ENCODE measurements at regions not wholly inside any gene's neighbourhood (a gene's known extent, or its start where the extent isn't known, plus 50 kb on each side); places are given as distances from the start of the nearest gene placed in this dataset.
"Not testable (repeated sequence)": the region's sequence is repeated elsewhere in the genome, so short reads cannot be mapped to it uniquely, and the experiment has no call there.

GRCh38 chr1:222023025-222023424 lies 281.1 kb upstream of the DUSP10 start:
- DNase-seq = no peak

- no peak for DNase-seq
Observed at GRCh38 chr1:222021129-222021528, 279.2 kb upstream of the DUSP10 start.

GRCh38 chr1:222020553-222020952 lies 278.7 kb upstream of the DUSP10 start:
- DNase-seq = no peak

GRCh38 chr1:222019029-222019428 lies 277.1 kb upstream of the DUSP10 start:
- no peak for DNase-seq

GRCh38 chr1:222018041-222018440 lies 276.2 kb upstream of the DUSP10 start:
- no peak for DNase-seq

GRCh38 chr1:222015686-222016085 lies 273.8 kb upstream of the DUSP10 start:
- DNase-seq = no peak

GRCh38 chr1:222014001-222014400 lies 272.1 kb upstream of the DUSP10 start:
- no peak for DNase-seq

- DNase-seq = no peak
Observed at GRCh38 chr1:222012816-222013215, 270.9 kb upstream of the DUSP10 start.

- DNase-seq = no peak
Observed at GRCh38 chr1:222010306-222010705, 268.4 kb upstream of the DUSP10 start.

- DNase-seq = peak; percentile 35
Observed at GRCh38 chr1:222009105-222009730, 267.3 kb upstream of the DUSP10 start.

GRCh38 chr1:222006715-222007114 lies 264.8 kb upstream of the DUSP10 start:
- no peak for DNase-seq

GRCh38 chr1:222004784-222005183 lies 262.9 kb upstream of the DUSP10 start:
- DNase-seq = no peak

GRCh38 chr1:222004034-222004433 lies 262.1 kb upstream of the DUSP10 start:
- no peak for DNase-seq

- no peak for DNase-seq
Observed at GRCh38 chr1:222002503-222002902, 260.6 kb upstream of the DUSP10 start.

- no peak for DNase-seq
Observed at GRCh38 chr1:222000131-222000530, 258.2 kb upstream of the DUSP10 start.

- DNase-seq = no peak
Observed at GRCh38 chr1:221998781-221999180, 256.9 kb upstream of the DUSP10 start.

GRCh38 chr1:221998186-221998612 lies 256.3 kb upstream of the DUSP10 start:
- DNase-seq = no peak

- not testable (repeated sequence) for DNase-seq
Observed at GRCh38 chr1:221997012-221997411, 255.1 kb upstream of the DUSP10 start.

- DNase-seq = peak; percentile 22
Observed at GRCh38 chr1:221994939-221995338, 253.1 kb upstream of the DUSP10 start.

GRCh38 chr1:221994274-221994698 lies 252.4 kb upstream of the DUSP10 start:
- peak; percentile 61 for DNase-seq

- DNase-seq = peak; percentile 2
Observed at GRCh38 chr1:221993444-221993948, 251.6 kb upstream of the DUSP10 start.

- peak; percentile 28 for DNase-seq
Observed at GRCh38 chr1:221992427-221992826, 250.5 kb upstream of the DUSP10 start.

- DNase-seq = no peak
Observed at GRCh38 chr1:221991221-221991620, 249.3 kb upstream of the DUSP10 start.

- no peak for DNase-seq
Observed at GRCh38 chr1:221989741-221990140, 247.9 kb upstream of the DUSP10 start.

- no peak for DNase-seq
Observed at GRCh38 chr1:221988829-221989228, 246.9 kb upstream of the DUSP10 start.
